OCI-LY3 (cell line): ENCODE measurements at regions not wholly inside any gene's neighbourhood (a gene's known extent, or its start where the extent isn't known, plus 50 kb on each side); places are given as distances from the start of the nearest gene placed in this dataset.

Experiments
- EZH2phosphoT487 ChIP-seq: fragments of 200-600 bp; shearing (Covaris generic); IDR thresholded peaks from 2 replicates; pipeline ENCODE4 v1.6.1; 2018; ENCODE audit warnings: antibody characterized with exemption, mixed run types, low read depth
- TF ChIP-seq, protein P1 (sequence below): fragments of 200-600, 300-600 bp; sonication (generic); IDR thresholded peaks from 2 replicates; pipeline ENCODE4 v1.5.1; 2014; ENCODE audit warnings: antibody characterized with exemption, low read length, low read depth

DNA sequence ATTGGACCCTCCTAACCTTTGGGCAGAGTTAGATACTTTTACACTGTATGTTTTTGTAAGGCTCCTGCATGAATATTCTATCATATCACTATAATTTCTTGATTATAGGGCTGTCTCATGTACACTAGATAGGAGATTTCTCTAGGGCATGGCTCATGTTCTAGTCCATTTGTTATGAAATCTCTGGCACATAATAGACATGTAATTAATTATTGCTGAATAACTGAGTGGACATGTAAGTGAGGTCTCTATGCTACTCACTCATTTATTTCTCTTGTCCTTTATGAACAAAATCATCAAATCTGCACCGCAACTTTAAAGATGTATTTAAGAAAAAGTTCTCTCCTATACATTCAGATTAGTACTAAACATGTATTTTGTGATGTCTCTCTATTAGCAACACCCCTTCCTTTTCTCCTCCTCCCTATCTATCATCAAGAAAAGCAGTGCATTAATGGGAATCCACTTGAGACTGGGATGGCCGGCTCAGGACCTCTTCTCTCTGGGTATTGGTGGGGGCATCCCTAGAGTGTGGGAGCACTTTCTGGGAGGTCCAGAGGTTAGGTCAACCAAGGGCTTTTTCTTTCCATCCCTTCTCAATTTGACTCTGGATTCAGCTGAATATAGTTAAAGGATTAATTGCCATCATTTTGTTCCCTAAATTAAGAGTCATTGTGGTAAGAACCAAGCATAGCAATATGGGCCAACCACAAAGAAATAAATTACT, 168.0 kb upstream of the HMGA2 start:
- TF ChIP-seq, protein P1, sequence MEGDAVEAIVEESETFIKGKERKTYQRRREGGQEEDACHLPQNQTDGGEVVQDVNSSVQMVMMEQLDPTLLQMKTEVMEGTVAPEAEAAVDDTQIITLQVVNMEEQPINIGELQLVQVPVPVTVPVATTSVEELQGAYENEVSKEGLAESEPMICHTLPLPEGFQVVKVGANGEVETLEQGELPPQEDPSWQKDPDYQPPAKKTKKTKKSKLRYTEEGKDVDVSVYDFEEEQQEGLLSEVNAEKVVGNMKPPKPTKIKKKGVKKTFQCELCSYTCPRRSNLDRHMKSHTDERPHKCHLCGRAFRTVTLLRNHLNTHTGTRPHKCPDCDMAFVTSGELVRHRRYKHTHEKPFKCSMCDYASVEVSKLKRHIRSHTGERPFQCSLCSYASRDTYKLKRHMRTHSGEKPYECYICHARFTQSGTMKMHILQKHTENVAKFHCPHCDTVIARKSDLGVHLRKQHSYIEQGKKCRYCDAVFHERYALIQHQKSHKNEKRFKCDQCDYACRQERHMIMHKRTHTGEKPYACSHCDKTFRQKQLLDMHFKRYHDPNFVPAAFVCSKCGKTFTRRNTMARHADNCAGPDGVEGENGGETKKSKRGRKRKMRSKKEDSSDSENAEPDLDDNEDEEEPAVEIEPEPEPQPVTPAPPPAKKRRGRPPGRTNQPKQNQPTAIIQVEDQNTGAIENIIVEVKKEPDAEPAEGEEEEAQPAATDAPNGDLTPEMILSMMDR: no peak
- TF ChIP-seq EZH2phosphoT487: no peak
